ENCODE measurements at regions not wholly inside any gene's neighbourhood (a gene's known extent, or its start where the extent isn't known, plus 50 kb on each side); places are given as distances from the start of the nearest gene placed in this dataset.

GRCh38 chr9:3700772-3701171 lies 175.0 kb upstream of the RFX3 start:
- no peak for TF ChIP-seq EZH2 (IDR thresholded peaks at IDR 0.05)
- no peak for TF ChIP-seq EZH2phosphoT487 (IDR thresholded peaks at IDR 0.05)

All from neural progenitor cell (in vitro differentiated cells).